ENCODE measurements at regions not wholly inside any gene's neighbourhood (a gene's known extent, or its start where the extent isn't known, plus 50 kb on each side); places are given as distances from the start of the nearest gene placed in this dataset.

- DNase-seq (ENCODE audit: low spot score, unreplicated experiment) = no peak
- no peak for TF ChIP-seq CTCF (IDR thresholded peaks at IDR 0.05; ENCODE audit: unreplicated experiment)
These were observed 610.1 kb upstream of the NEGR1 start for GRCh38 chr1:72892461-72892860.

GRCh38 chr1:72891976-72892375, 609.6 kb upstream of the NEGR1 start:
- no peaks in the 10 kb centered on the region for H3K36me3 Mint-ChIP-seq (ENCODE audit: insufficient read depth)
- no peaks in the 10 kb centered on the region for H3K4me1 Mint-ChIP-seq (ENCODE audit: low read depth)
- TF ChIP-seq CTCF (IDR thresholded peaks at IDR 0.05; ENCODE audit: unreplicated experiment) = no peak
- no peaks in the 10 kb centered on the region for H3K9me3 Mint-ChIP-seq (ENCODE audit: low read depth)
- no peak overlapping the region for H3K27ac Mint-ChIP-seq
- no peaks in the 10 kb centered on the region for H3K27me3 Mint-ChIP-seq
- no peak for DNase-seq (ENCODE audit: low spot score, unreplicated experiment)
- H3K4me3 Mint-ChIP-seq (ENCODE audit: low read depth) = no peak overlapping the region

More at GRCh38 chr1:72892461-72892860, 610.1 kb upstream of the NEGR1 start:
- H3K4me1 Mint-ChIP-seq (ENCODE audit: low read depth) = no peaks in the 10 kb centered on the region
- no peaks in the 10 kb centered on the region for H3K9me3 Mint-ChIP-seq (ENCODE audit: low read depth)
- no peak overlapping the region for H3K27ac Mint-ChIP-seq
- H3K36me3 Mint-ChIP-seq (ENCODE audit: insufficient read depth) = no peaks in the 10 kb centered on the region
- H3K4me3 Mint-ChIP-seq (ENCODE audit: low read depth) = no peak overlapping the region
- no peaks in the 10 kb centered on the region for H3K27me3 Mint-ChIP-seq

- no peak for TF ChIP-seq CTCF (IDR thresholded peaks at IDR 0.05; ENCODE audit: unreplicated experiment)
- peaks cover 11% of the 10 kb centered on the region for H3K4me1 Mint-ChIP-seq (ENCODE audit: low read depth)
- H3K27me3 Mint-ChIP-seq = no peaks in the 10 kb centered on the region
- no peaks in the 10 kb centered on the region for H3K36me3 Mint-ChIP-seq (ENCODE audit: insufficient read depth)
- H3K4me3 Mint-ChIP-seq (ENCODE audit: low read depth) = no peak overlapping the region
- H3K27ac Mint-ChIP-seq = peak overlapping the region; percentile 74
- H3K9me3 Mint-ChIP-seq (ENCODE audit: low read depth) = no peaks in the 10 kb centered on the region
- no peak for DNase-seq (ENCODE audit: low spot score, unreplicated experiment)
These were observed 603.5 kb upstream of the NEGR1 start for GRCh38 chr1:72885841-72886240.

GRCh38 chr1:72885017-72885416, 602.7 kb upstream of the NEGR1 start:
- no peak for TF ChIP-seq CTCF (IDR thresholded peaks at IDR 0.05; ENCODE audit: unreplicated experiment)
- DNase-seq (ENCODE audit: low spot score, unreplicated experiment) = no peak
- Mint-ChIP-seq H3K27me3 (no peaks in the 10 kb centered on the region), H3K4me1 (ENCODE audit: low read depth) (peaks cover 11% of the 10 kb centered on the region), H3K4me3 (ENCODE audit: low read depth) (no peak overlapping the region), H3K27ac (no peak overlapping the region), H3K36me3 (ENCODE audit: insufficient read depth) (no peaks in the 10 kb centered on the region), H3K9me3 (ENCODE audit: low read depth) (no peaks in the 10 kb centered on the region)

- no peaks in the 10 kb centered on the region for H3K27me3 Mint-ChIP-seq
- H3K9me3 Mint-ChIP-seq (ENCODE audit: low read depth) = no peaks in the 10 kb centered on the region
- H3K36me3 Mint-ChIP-seq (ENCODE audit: insufficient read depth) = no peaks in the 10 kb centered on the region
- no peak overlapping the region for H3K27ac Mint-ChIP-seq
- TF ChIP-seq CTCF (IDR thresholded peaks at IDR 0.05; ENCODE audit: unreplicated experiment) = no peak
- H3K4me3 Mint-ChIP-seq (ENCODE audit: low read depth) = no peak overlapping the region
- H3K4me1 Mint-ChIP-seq (ENCODE audit: low read depth) = no peaks in the 10 kb centered on the region
- no peak for DNase-seq (ENCODE audit: low spot score, unreplicated experiment)
These were observed 587.5 kb upstream of the NEGR1 start for GRCh38 chr1:72869873-72870272.
